ENCODE measurements at regions not wholly inside any gene's neighbourhood (a gene's known extent, or its start where the extent isn't known, plus 50 kb on each side); places are given as distances from the start of the nearest gene placed in this dataset.

GRCh38 chr2:83725735-83726134, 733.3 kb downstream of the SUCLG1 start:
- H3K27me3 ChIP-seq (ENCODE audit: low read depth), result no peaks in the 10 kb centered on the region
- H3K9me3 ChIP-seq, result no peaks in the 10 kb centered on the region
- no peak for TF ChIP-seq CTCF (IDR thresholded peaks at IDR 0.05)
- intact Hi-C loops (cut with DNase I), result no loop called here
- H3K36me3 ChIP-seq, result no peaks in the 10 kb centered on the region
- no peaks in the 10 kb centered on the region for H3K4me1 ChIP-seq
- H3K27ac ChIP-seq, result no peak overlapping the region
- ATAC-seq (no peak), DNase-seq (no peak)
- no peak overlapping the region for H3K4me3 ChIP-seq

GRCh38 chr2:83705146-83705545, 753.9 kb downstream of the SUCLG1 start:
- Histone ChIP-seq H3K4me3 (no peak overlapping the region), H3K36me3 (no peaks in the 10 kb centered on the region), H3K4me1 (no peaks in the 10 kb centered on the region), H3K9me3 (no peaks in the 10 kb centered on the region), H3K27me3 (ENCODE audit: low read depth) (no peaks in the 10 kb centered on the region), H3K27ac (no peak overlapping the region)
- intact Hi-C loops (cut with DNase I), result no loop called here
- TF ChIP-seq CTCF (IDR thresholded peaks at IDR 0.05), result no peak
- ATAC-seq (no peak), DNase-seq (no peak)

- H3K4me1 ChIP-seq, result no peaks in the 10 kb centered on the region
- ATAC-seq (no peak), DNase-seq (no peak)
- TF ChIP-seq CTCF (IDR thresholded peaks at IDR 0.05), result no peak
- intact Hi-C loops (cut with DNase I), result no loop called here
- H3K27ac ChIP-seq, result no peak overlapping the region
- no peaks in the 10 kb centered on the region for H3K9me3 ChIP-seq
- no peaks in the 10 kb centered on the region for H3K27me3 ChIP-seq (ENCODE audit: low read depth)
- no peak overlapping the region for H3K4me3 ChIP-seq
- H3K36me3 ChIP-seq, result no peaks in the 10 kb centered on the region
These were observed 755.5 kb downstream of the SUCLG1 start for GRCh38 chr2:83703598-83703997.

GRCh38 chr2:83696838-83697237, 762.2 kb downstream of the SUCLG1 start:
- no peaks in the 10 kb centered on the region for H3K4me1 ChIP-seq
- no peak overlapping the region for H3K27ac ChIP-seq
- no peak overlapping the region for H3K4me3 ChIP-seq
- no peaks in the 10 kb centered on the region for H3K36me3 ChIP-seq
- intact Hi-C loops (cut with DNase I), result no loop called here
- no peaks in the 10 kb centered on the region for H3K27me3 ChIP-seq (ENCODE audit: low read depth)
- no peak for TF ChIP-seq CTCF (IDR thresholded peaks at IDR 0.05)
- H3K9me3 ChIP-seq, result no peaks in the 10 kb centered on the region
- ATAC-seq (no peak), DNase-seq (no peak)

GRCh38 chr2:83695530-83695929, 763.5 kb downstream of the SUCLG1 start:
- Histone ChIP-seq H3K4me3 (no peak overlapping the region), H3K27me3 (ENCODE audit: low read depth) (no peaks in the 10 kb centered on the region), H3K27ac (no peak overlapping the region), H3K36me3 (no peaks in the 10 kb centered on the region), H3K4me1 (no peaks in the 10 kb centered on the region), H3K9me3 (no peaks in the 10 kb centered on the region)
- intact Hi-C loops (cut with DNase I), result no loop called here
- DNase-seq (no peak), ATAC-seq (no peak)
- TF ChIP-seq CTCF (IDR thresholded peaks at IDR 0.05), result no peak

- Histone ChIP-seq H3K4me1 (no peaks in the 10 kb centered on the region), H3K4me3 (no peak overlapping the region), H3K27me3 (ENCODE audit: low read depth) (no peaks in the 10 kb centered on the region), H3K9me3 (no peaks in the 10 kb centered on the region), H3K36me3 (no peaks in the 10 kb centered on the region), H3K27ac (no peak overlapping the region)
- DNase-seq (no peak), ATAC-seq (no peak)
- intact Hi-C loops (cut with DNase I), result no loop called here
- TF ChIP-seq CTCF (IDR thresholded peaks at IDR 0.05), result no peak
These were observed 764.0 kb downstream of the SUCLG1 start for GRCh38 chr2:83695037-83695436.
